CD14-positive monocyte (primary cell): ENCODE measurements at regions not wholly inside any gene's neighbourhood (a gene's known extent, or its start where the extent isn't known, plus 50 kb on each side); places are given as distances from the start of the nearest gene placed in this dataset.

Source experiments
- DNase-seq, 3 donors: peaks; one replicate each; pipeline ENCODE4 v3.0.0-alpha.2; 2011 to 2022
- H2AFZ ChIP-seq: 2 replicates; pipeline ENCODE4 v1.6.0; 2012; ENCODE audit warnings: mild to moderate bottlenecking, low read depth, low read length, inconsistent platforms; ENCODE audit not compliant: insufficient read depth, poor library complexity, severe bottlenecking
- H3K27ac ChIP-seq, 2 donors: 1 replicate in 1 of 2; 2 replicates in 1 of 2; pipeline ENCODE4 v1.5.1; 2012 to 2013; ENCODE audit warnings: low read length in 2 of 2, control low read depth in 1 of 2, inconsistent platforms in 1 of 2, low read depth in 1 of 2, mild to moderate bottlenecking in 1 of 2
- H3K27me3 ChIP-seq, 2 donors: one replicate each; pipeline versions ENCODE4 v1.6.0 to v1.6.1; 2011 to 2013; ENCODE audit warnings: low read length in 2 of 2; ENCODE audit not compliant: control insufficient read depth in 2 of 2, insufficient read depth in 2 of 2
- H3K36me3 ChIP-seq, 2 donors: replicated peaks in 1 of 2; 1 replicate in 1 of 2; 2 replicates in 1 of 2; pipeline versions ENCODE4 v1.5.1 to v1.6.1; 2012 to 2013; ENCODE audit warnings: low read length in 2 of 2, control low read depth in 1 of 2, inconsistent platforms in 1 of 2, mild to moderate bottlenecking in 1 of 2; ENCODE audit not compliant: insufficient read depth in 2 of 2, control insufficient read depth in 1 of 2
- H3K4me1 ChIP-seq, 2 donors: 1 replicate in 1 of 2; 2 replicates in 1 of 2; pipeline versions ENCODE4 v1.5.1 to v1.6.1; 2012 to 2013; ENCODE audit warnings: low read length in 2 of 2, control low read depth in 1 of 2, inconsistent platforms in 1 of 2, mild to moderate bottlenecking in 1 of 2, moderate library complexity in 1 of 2; ENCODE audit not compliant: insufficient read depth in 2 of 2, control insufficient read depth in 1 of 2
- H3K4me2 ChIP-seq: replicated peaks from 2 replicates; pipeline ENCODE3; 2012; ENCODE audit warnings: low read length, moderate library complexity, mild to moderate bottlenecking; ENCODE audit not compliant: poor library complexity, severe bottlenecking; ENCODE audit errors: extremely low read depth
- H3K4me3 ChIP-seq, 3 experiments: fragments of 200-600 bp in 1 of 3; sonication (generic) in 1 of 3; replicated peaks in 1 of 3; 1 replicate in 2 of 3; 2 replicates in 1 of 3; pipeline ENCODE4 v1.5.1; 2011 to 2013; ENCODE audit warnings: low read length in 3 of 3, mild to moderate bottlenecking in 3 of 3, control low read depth in 2 of 3, low read depth in 2 of 3, inconsistent platforms in 1 of 3, moderate library complexity in 1 of 3
- H3K79me2 ChIP-seq: 2 replicates; pipeline ENCODE4 v1.6.0; 2012; ENCODE audit warnings: mild to moderate bottlenecking, control low read depth, inconsistent platforms, low read length, moderate library complexity; ENCODE audit not compliant: insufficient read depth
- H3K9ac ChIP-seq: 2 replicates; pipeline ENCODE4 v1.6.0; 2017; ENCODE audit warnings: low read length, mild to moderate bottlenecking; ENCODE audit not compliant: insufficient read depth, poor library complexity, severe bottlenecking
- H3K9me3 ChIP-seq, 2 donors: replicated peaks in 1 of 2; 1 replicate in 1 of 2; 2 replicates in 1 of 2; pipeline versions ENCODE4 v1.5.1 to v1.6.1; 2012 to 2013; ENCODE audit warnings: low read length in 2 of 2, control low read depth in 1 of 2; ENCODE audit not compliant: control insufficient read depth in 1 of 2, insufficient read depth in 1 of 2
- H4K20me1 ChIP-seq: 2 replicates; pipeline ENCODE4 v1.6.0; 2012; ENCODE audit warnings: mild to moderate bottlenecking, low read length, control low read depth, moderate library complexity; ENCODE audit not compliant: insufficient read depth
- H3K27ac Mint-ChIP-seq, 7 donors: one replicate each; pipeline ENCODE4 v1.8.0; 2020; ENCODE audit warnings: mild to moderate bottlenecking in 7 of 7, mixed read lengths in 7 of 7, moderate library complexity in 6 of 7, inconsistent platforms in 2 of 7
- H3K27me3 Mint-ChIP-seq, 3 donors: one replicate each; pipeline ENCODE4 v1.8.0; 2021 to 2022; ENCODE audit warnings: low read depth in 3 of 3, mild to moderate bottlenecking in 3 of 3, mixed read lengths in 3 of 3, moderate library complexity in 3 of 3, inconsistent platforms in 1 of 3
- H3K36me3 Mint-ChIP-seq, 2 donors: one replicate each; pipeline ENCODE4 v1.8.0; 2020; ENCODE audit warnings: mixed read lengths in 2 of 2, inconsistent platforms in 1 of 2, mild to moderate bottlenecking in 1 of 2
- H3K4me1 Mint-ChIP-seq: one replicate; pipeline ENCODE4 v1.8.0; 2020; ENCODE audit warnings: mild to moderate bottlenecking, mixed read lengths
- H3K4me3 Mint-ChIP-seq, 2 donors: one replicate each; pipeline ENCODE4 v1.8.0; 2020; ENCODE audit warnings: mild to moderate bottlenecking in 2 of 2, mixed read lengths in 2 of 2, moderate library complexity in 1 of 2
- H3K9me3 Mint-ChIP-seq, 7 donors: one replicate each; pipeline ENCODE4 v1.8.0; 2020 to 2022; ENCODE audit warnings: mixed read lengths in 7 of 7, mild to moderate bottlenecking in 6 of 7, moderate library complexity in 6 of 7, inconsistent platforms in 2 of 7
- WGBS: methylation state at CpG from one replicate; pipeline ENCODE4 v1.1.5; 2013; ENCODE audit warnings: missing lambda C conversion rate; ENCODE audit not compliant: insufficient coverage; 5-methylcytosine and 5-hydroxymethylcytosine counted together
- intact Hi-C, 2 donors: fragments of 100-400 bp; cut with micrococcal nuclease; formaldehyde crosslinking; loops; one replicate each; pipeline versions ENCODE4 v1.15.0 to v1.15.1; 2023
- TF ChIP-seq, protein P1 (sequence below): fragments of 200-600 bp; IDR thresholded peaks from one replicate; pipeline ENCODE4 v1.8.0; 2022; ENCODE audit warnings: antibody characterized with exemption, mild to moderate bottlenecking

- Histone ChIP-seq H2AFZ (no peak overlapping the region), H3K4me2 (no peak overlapping the region), H3K9me3 (no peaks in the 10 kb centered on the region), H4K20me1 (no peaks in the 10 kb centered on the region), H3K27me3 (no peaks in the 10 kb centered on the region), H3K4me1 (no peaks in the 10 kb centered on the region), H3K36me3 (no peaks in the 10 kb centered on the region), H3K79me2 (no peaks in the 10 kb centered on the region), H3K27ac (no peak overlapping the region), H3K4me3 (no peak overlapping the region), H3K9ac (no peak overlapping the region)
- Mint-ChIP-seq H3K9me3 (peaks cover 0 to 3% (median 0%) of the 10 kb centered on the region in 7 donors), H3K4me3 (no peak overlapping the region), H3K27ac (no peak overlapping the region), H3K4me1 (no peaks in the 10 kb centered on the region), H3K27me3 (no peaks in the 10 kb centered on the region), H3K36me3 (no peaks in the 10 kb centered on the region)
- DNase-seq = no peak
- TF ChIP-seq, protein P1, sequence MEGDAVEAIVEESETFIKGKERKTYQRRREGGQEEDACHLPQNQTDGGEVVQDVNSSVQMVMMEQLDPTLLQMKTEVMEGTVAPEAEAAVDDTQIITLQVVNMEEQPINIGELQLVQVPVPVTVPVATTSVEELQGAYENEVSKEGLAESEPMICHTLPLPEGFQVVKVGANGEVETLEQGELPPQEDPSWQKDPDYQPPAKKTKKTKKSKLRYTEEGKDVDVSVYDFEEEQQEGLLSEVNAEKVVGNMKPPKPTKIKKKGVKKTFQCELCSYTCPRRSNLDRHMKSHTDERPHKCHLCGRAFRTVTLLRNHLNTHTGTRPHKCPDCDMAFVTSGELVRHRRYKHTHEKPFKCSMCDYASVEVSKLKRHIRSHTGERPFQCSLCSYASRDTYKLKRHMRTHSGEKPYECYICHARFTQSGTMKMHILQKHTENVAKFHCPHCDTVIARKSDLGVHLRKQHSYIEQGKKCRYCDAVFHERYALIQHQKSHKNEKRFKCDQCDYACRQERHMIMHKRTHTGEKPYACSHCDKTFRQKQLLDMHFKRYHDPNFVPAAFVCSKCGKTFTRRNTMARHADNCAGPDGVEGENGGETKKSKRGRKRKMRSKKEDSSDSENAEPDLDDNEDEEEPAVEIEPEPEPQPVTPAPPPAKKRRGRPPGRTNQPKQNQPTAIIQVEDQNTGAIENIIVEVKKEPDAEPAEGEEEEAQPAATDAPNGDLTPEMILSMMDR = no peak
- intact Hi-C loops = no loop called here
Observed at GRCh38 chr5:86129009-86129408, 488.7 kb upstream of the COX7C start.

DNA sequence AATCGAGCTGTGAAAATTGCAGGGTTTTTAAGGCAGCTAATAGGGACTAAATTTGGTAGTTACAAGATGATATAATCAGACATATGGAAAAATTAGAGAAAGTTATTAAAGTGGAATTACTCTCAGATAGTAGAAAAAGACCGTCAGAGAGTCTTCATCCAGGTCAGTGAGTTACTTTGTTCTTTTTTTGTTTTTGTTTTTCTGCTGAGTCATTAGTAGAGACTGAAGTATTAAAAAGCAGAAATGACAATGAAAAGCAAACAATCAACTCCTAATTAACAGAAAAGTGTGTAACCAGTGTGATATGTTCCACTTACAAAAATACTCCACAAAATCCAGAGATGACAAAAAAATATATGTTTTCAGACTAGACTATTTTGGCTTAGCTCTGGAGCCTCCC, 480.4 kb upstream of the COX7C start:
- no peaks in the 10 kb centered on the region for H3K4me1 ChIP-seq
- no peak overlapping the region for H3K4me2 ChIP-seq
- H3K4me3 ChIP-seq = no peak overlapping the region
- no peaks in the 10 kb centered on the region for H3K27me3 ChIP-seq
- Mint-ChIP-seq H3K4me3 (no peak overlapping the region), H3K4me1 (no peaks in the 10 kb centered on the region), H3K36me3 (no peaks in the 10 kb centered on the region), H3K27ac (no peak overlapping the region), H3K9me3 (peaks cover 0 to 6% (median 0%) of the 10 kb centered on the region in 7 donors), H3K27me3 (peaks cover 0 to 1% (median 0%) of the 10 kb centered on the region in 3 donors)
- peaks cover 0 to 4% of the 10 kb centered on the region in 2 donors for H3K9me3 ChIP-seq
- H3K79me2 ChIP-seq = no peaks in the 10 kb centered on the region
- WGBS = no CpG with 5 or more reads among the region's 2 CpGs
- TF ChIP-seq, protein P1 = no peak
- no peaks in the 10 kb centered on the region for H3K36me3 ChIP-seq
- no peak overlapping the region for H2AFZ ChIP-seq
- no peak overlapping the region for H3K27ac ChIP-seq
- H4K20me1 ChIP-seq = no peaks in the 10 kb centered on the region
- H3K9ac ChIP-seq = no peak overlapping the region
- intact Hi-C loops = no loop called here
- no peak for DNase-seq
